Epithelial cell of prostate (primary cell): ENCODE measurements at regions not wholly inside any gene's neighbourhood (a gene's known extent, or its start where the extent isn't known, plus 50 kb on each side); places are given as distances from the start of the nearest gene placed in this dataset.

Experiments
- DNase-seq: peaks from one replicate; pipeline ENCODE4 v3.0.0-alpha.2; 2011; ENCODE audit warnings: low read depth, low spot score
- H3K27ac ChIP-seq: fragments of 450-650 bp; 2 replicates; pipeline ENCODE4 v1.5.1; 2017; ENCODE audit warnings: mild to moderate bottlenecking

GRCh38 chr14:28001002-28001401, 765.6 kb upstream of the FOXG1 start:
- DNase-seq: no peak
- H3K27ac ChIP-seq: no peak overlapping the region

GRCh38 chr14:28012629-28013415, 753.8 kb upstream of the FOXG1 start:
- DNase-seq: no peak
- H3K27ac ChIP-seq: no peak overlapping the region

- DNase-seq: no peak
- H3K27ac ChIP-seq: no peak overlapping the region
Measured at GRCh38 chr14:28020112-28020511, 746.5 kb upstream of the FOXG1 start.

GRCh38 chr14:28023853-28024252, 742.7 kb upstream of the FOXG1 start:
- no peak overlapping the region for H3K27ac ChIP-seq
- DNase-seq: no peak

GRCh38 chr14:28052251-28052650, 714.3 kb upstream of the FOXG1 start:
- H3K27ac ChIP-seq: no peak overlapping the region
- DNase-seq: no peak

GRCh38 chr14:28055008-28055407, 711.6 kb upstream of the FOXG1 start:
- H3K27ac ChIP-seq: no peak overlapping the region
- DNase-seq: no peak

GRCh38 chr14:28057359-28058296, 709.0 kb upstream of the FOXG1 start:
- H3K27ac ChIP-seq: no peak overlapping the region
- DNase-seq: no peak

- H3K27ac ChIP-seq: no peak overlapping the region
- DNase-seq: no peak
Measured at GRCh38 chr14:28059254-28059653, 707.3 kb upstream of the FOXG1 start.

- DNase-seq: no peak
- H3K27ac ChIP-seq: no peak overlapping the region
Measured at GRCh38 chr14:28061006-28061405, 705.6 kb upstream of the FOXG1 start.

- DNase-seq: no peak
Measured at GRCh38 chr14:28077021-28077420, 689.6 kb upstream of the FOXG1 start.

GRCh38 chr14:28083389-28083788, 683.2 kb upstream of the FOXG1 start:
- H3K27ac ChIP-seq: peak overlapping the region; percentile 22
- DNase-seq: no peak

More at GRCh38 chr14:28077021-28077420, 689.6 kb upstream of the FOXG1 start:
- no peak overlapping the region for H3K27ac ChIP-seq

- DNase-seq: no peak
- H3K27ac ChIP-seq: no peak overlapping the region
Measured at GRCh38 chr14:28088125-28088524, 678.5 kb upstream of the FOXG1 start.

- DNase-seq: no peak
- no peak overlapping the region for H3K27ac ChIP-seq
Measured at GRCh38 chr14:28097585-28097984, 669.0 kb upstream of the FOXG1 start.

- DNase-seq: no peak
- H3K27ac ChIP-seq: no peak overlapping the region
Measured at GRCh38 chr14:28098856-28099255, 667.7 kb upstream of the FOXG1 start.

GRCh38 chr14:28102001-28102400, 664.6 kb upstream of the FOXG1 start:
- no peak for DNase-seq
- H3K27ac ChIP-seq: no peak overlapping the region

- no peak overlapping the region for H3K27ac ChIP-seq
- peak; percentile 54 for DNase-seq
Measured at GRCh38 chr14:28102814-28103213, 663.8 kb upstream of the FOXG1 start.

GRCh38 chr14:28113311-28113710, 653.3 kb upstream of the FOXG1 start:
- H3K27ac ChIP-seq: no peak overlapping the region
- no peak for DNase-seq

- H3K27ac ChIP-seq: no peak overlapping the region
- no peak for DNase-seq
Measured at GRCh38 chr14:28116716-28117115, 649.9 kb upstream of the FOXG1 start.

GRCh38 chr14:28119849-28120248, 646.7 kb upstream of the FOXG1 start:
- no peak overlapping the region for H3K27ac ChIP-seq

GRCh38 chr14:28120391-28120790, 646.2 kb upstream of the FOXG1 start:
- no peak for DNase-seq
- no peak overlapping the region for H3K27ac ChIP-seq

More at GRCh38 chr14:28119849-28120248, 646.7 kb upstream of the FOXG1 start:
- DNase-seq: no peak
